Upper lobe of right lung (tissue), 1 donor: ENCODE measurements at regions not wholly inside any gene's neighbourhood (a gene's known extent, or its start where the extent isn't known, plus 50 kb on each side); places are given as distances from the start of the nearest gene placed in this dataset.

Experiments used
- ATAC-seq: fragments of 200-7000 bp; cut with Tn5 transposase; one replicate; pipeline ENCODE4 v1.9.1; 2020; ENCODE audit warnings: mild to moderate bottlenecking, moderate library complexity
- DNase-seq: peaks from one replicate; pipeline ENCODE4 v3.0.0-alpha.2; 2020
- H3K27ac ChIP-seq: fragments of 200-600 bp; one replicate; pipeline ENCODE4 v1.8.0; 2022
- H3K27me3 ChIP-seq: fragments of 200-600 bp; one replicate; pipeline ENCODE4 v1.8.0; 2022; ENCODE audit warnings: mild to moderate bottlenecking
- H3K36me3 ChIP-seq: fragments of 200-600 bp; one replicate; pipeline ENCODE4 v1.8.0; 2022
- H3K4me1 ChIP-seq: fragments of 200-600 bp; one replicate; pipeline ENCODE4 v1.8.0; 2022
- H3K4me3 ChIP-seq: fragments of 200-600 bp; one replicate; pipeline ENCODE4 v1.8.0; 2022; ENCODE audit warnings: mild to moderate bottlenecking
- H3K9me3 ChIP-seq: fragments of 200-600 bp; one replicate; pipeline ENCODE4 v1.8.0; 2022
- CTCF ChIP-seq: fragments of 200-600 bp; IDR thresholded peaks from one replicate; pipeline ENCODE4 v1.8.0; 2022; ENCODE audit warnings: antibody characterized with exemption
- intact Hi-C: fragments of 100-400 bp; cut with DNase I; formaldehyde crosslinking; loops from one replicate; pipeline ENCODE4 v1.11.0; 2022
- donor health status: DM: no; HTN: yes; CAD: no; lungs with severe emphysema.

- ATAC-seq (no peak), DNase-seq (no peak)
- no peak overlapping the region for H3K4me3 ChIP-seq
- no peaks in the 10 kb centered on the region for H3K36me3 ChIP-seq
- no peaks in the 10 kb centered on the region for H3K9me3 ChIP-seq
- no peak for TF ChIP-seq CTCF
- H3K4me1 ChIP-seq: no peaks in the 10 kb centered on the region
- intact Hi-C loops: no loop called here
- H3K27ac ChIP-seq: no peak overlapping the region
- no peaks in the 10 kb centered on the region for H3K27me3 ChIP-seq
Observed at GRCh38 chr17:70862295-70862694, 693.0 kb downstream of the KCNJ2 start.

GRCh38 chr17:70863436-70864248 is 694.3 kb downstream of the KCNJ2 start:
- Histone ChIP-seq H3K9me3 (no peaks in the 10 kb centered on the region), H3K36me3 (no peaks in the 10 kb centered on the region)

GRCh38 chr17:70865993-70866804 is 696.9 kb downstream of the KCNJ2 start:
- Histone ChIP-seq H3K4me3 (no peak overlapping the region), H3K9me3 (no peaks in the 10 kb centered on the region), H3K4me1 (no peaks in the 10 kb centered on the region), H3K27me3 (no peaks in the 10 kb centered on the region), H3K27ac (no peak overlapping the region), H3K36me3 (no peaks in the 10 kb centered on the region)
- DNase-seq (no peak), ATAC-seq (no peak)
- no peak for TF ChIP-seq CTCF
- intact Hi-C loops: no loop called here

More at GRCh38 chr17:70863436-70864248, 694.3 kb downstream of the KCNJ2 start:
- no peak overlapping the region for H3K27ac ChIP-seq
- DNase-seq (no peak), ATAC-seq (no peak)
- intact Hi-C loops: no loop called here
- TF ChIP-seq CTCF: no peak
- H3K4me3 ChIP-seq: no peak overlapping the region
- H3K27me3 ChIP-seq: no peaks in the 10 kb centered on the region
- no peaks in the 10 kb centered on the region for H3K4me1 ChIP-seq

GRCh38 chr17:70868149-70868548 is 698.8 kb downstream of the KCNJ2 start:
- Histone ChIP-seq H3K4me1 (no peaks in the 10 kb centered on the region), H3K4me3 (no peak overlapping the region), H3K27me3 (no peaks in the 10 kb centered on the region), H3K36me3 (no peaks in the 10 kb centered on the region), H3K9me3 (no peaks in the 10 kb centered on the region), H3K27ac (no peak overlapping the region)
- ATAC-seq (no peak), DNase-seq (no peak)
- intact Hi-C loops: no loop called here
- TF ChIP-seq CTCF: no peak

- H3K27me3 ChIP-seq: no peaks in the 10 kb centered on the region
- TF ChIP-seq CTCF: no peak
- H3K4me3 ChIP-seq: no peak overlapping the region
- H3K9me3 ChIP-seq: no peaks in the 10 kb centered on the region
- DNase-seq: no peak
- no peak overlapping the region for H3K27ac ChIP-seq
- ATAC-seq: no peak
- intact Hi-C loops: no loop called here
- no peaks in the 10 kb centered on the region for H3K4me1 ChIP-seq
- H3K36me3 ChIP-seq: no peaks in the 10 kb centered on the region
Observed at GRCh38 chr17:70869402-70870085, 700.2 kb downstream of the KCNJ2 start.
